DLD1 (cell line): ENCODE measurements at regions not wholly inside any gene's neighbourhood (a gene's known extent, or its start where the extent isn't known, plus 50 kb on each side); places are given as distances from the start of the nearest gene placed in this dataset.

Source experiments
- in situ Hi-C: cut with HindIII; loops from 2 replicates; pipeline ENCODE4 v1.10.0; 2017; ENCODE audit warnings: low sequenced_read_pairs

DNA sequence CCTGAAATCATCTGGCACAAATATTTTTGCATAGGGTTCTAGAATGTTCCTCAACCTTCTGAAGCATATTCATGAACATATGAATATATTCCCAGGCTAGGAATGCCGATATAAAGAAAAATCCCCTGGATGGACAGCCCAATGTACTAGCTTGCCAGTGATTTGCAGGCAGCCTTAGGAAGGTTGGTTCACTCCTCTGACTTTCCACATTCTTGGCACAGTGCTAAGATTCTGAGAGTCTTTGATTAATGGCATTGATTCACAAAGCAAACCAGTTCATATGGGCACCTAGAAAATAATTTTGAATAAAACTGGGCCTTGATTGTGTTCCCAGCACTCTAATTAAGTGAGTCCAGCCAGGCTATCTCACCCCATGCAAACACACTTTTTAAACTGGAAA is 56.9 kb upstream of the ENPP4 start:
- in situ Hi-C loops = no loop called here

DNA sequence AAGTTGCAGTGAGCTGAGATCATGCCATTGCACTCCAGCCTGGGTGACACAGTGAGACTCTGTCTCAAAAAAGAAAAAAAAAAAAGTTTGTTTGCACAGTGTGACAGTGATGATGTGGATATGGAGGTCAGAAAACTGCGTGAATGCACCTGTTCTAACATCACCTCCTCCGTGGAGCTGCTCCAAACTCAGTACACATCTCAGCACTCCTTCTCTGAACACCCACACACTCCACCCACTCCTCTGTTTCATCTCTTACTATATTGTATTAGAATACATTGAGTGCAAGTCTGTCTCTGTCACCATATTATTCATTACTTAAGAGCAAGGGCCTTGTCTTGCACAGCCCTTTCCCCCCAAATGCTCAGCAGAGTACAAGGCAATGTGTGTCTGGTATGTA is 51.5 kb upstream of the ENPP4 start:
- in situ Hi-C loops = loop anchor here (25.0 kb wide), 1 partner anchor 309 kb away; no protein-coding TSS in a partner anchor

GRCh38 chr6:46079061-46079460 is 50.7 kb upstream of the ENPP4 start:
- in situ Hi-C loops = loop anchor here (25.0 kb wide), 1 partner anchor 308 kb away; no protein-coding TSS in a partner anchor
